ENCODE measurements at regions not wholly inside any gene's neighbourhood (a gene's known extent, or its start where the extent isn't known, plus 50 kb on each side); places are given as distances from the start of the nearest gene placed in this dataset.

DNA sequence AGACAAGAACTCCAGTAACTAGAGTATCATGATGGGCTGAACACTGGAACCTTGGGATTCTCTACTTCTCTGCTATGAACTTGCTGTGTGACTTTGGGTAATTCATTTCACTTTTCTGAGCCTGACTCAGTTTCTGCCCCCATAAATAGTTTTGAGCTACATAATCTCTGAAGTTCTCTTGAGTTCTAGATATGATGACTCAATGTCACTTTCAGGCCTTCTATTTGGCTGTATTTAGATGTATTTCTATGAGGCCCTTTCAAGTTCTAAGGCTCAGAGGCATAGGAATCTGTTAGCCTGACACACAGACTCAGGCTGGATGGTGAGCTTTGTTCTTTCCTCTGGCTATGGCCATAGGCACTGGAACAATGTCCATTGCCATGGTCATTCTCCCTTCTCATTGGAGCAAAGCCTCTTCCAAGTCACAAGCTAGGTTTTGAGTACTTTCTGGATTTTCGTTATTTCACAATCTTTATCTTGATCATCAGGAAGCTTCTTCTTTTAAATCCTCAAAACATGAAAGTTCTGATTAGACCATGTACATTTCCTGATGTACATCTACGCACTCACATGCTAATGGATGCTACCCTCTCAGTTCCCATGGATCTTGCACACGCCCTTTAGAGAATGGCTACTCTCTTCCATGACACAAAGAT lies 101.6 kb downstream of the TES start:
- no peaks in the 10 kb centered on the region for H3K36me3 ChIP-seq (ENCODE audit: control insufficient read depth in 2 of 2, insufficient read depth in 1 of 2, low read length in 2 of 2)
- ChIA-PET CTCF (interaction anchor here (0.6 kb wide), 1 partner anchor 173 kb away, joined by 3 read pairs; no protein-coding TSS in a partner anchor), POLR2A (no interaction called here)
- H3K4me3 ChIP-seq (ENCODE audit: low read depth, low read length): no peak overlapping the region
- no peak for TF ChIP-seq KLF8 (tag by site-specific recombination; IDR thresholded peaks at IDR 0.05)
- TF ChIP-seq, protein P1, sequence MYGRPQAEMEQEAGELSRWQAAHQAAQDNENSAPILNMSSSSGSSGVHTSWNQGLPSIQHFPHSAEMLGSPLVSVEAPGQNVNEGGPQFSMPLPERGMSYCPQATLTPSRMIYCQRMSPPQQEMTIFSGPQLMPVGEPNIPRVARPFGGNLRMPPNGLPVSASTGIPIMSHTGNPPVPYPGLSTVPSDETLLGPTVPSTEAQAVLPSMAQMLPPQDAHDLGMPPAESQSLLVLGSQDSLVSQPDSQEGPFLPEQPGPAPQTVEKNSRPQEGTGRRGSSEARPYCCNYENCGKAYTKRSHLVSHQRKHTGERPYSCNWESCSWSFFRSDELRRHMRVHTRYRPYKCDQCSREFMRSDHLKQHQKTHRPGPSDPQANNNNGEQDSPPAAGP (tag by site-specific recombination; IDR thresholded peaks at IDR 0.05): no peak
- TF ChIP-seq ZNF571 (tag by site-specific recombination; IDR thresholded peaks at IDR 0.05): no peak
- TF ChIP-seq, protein P2, sequence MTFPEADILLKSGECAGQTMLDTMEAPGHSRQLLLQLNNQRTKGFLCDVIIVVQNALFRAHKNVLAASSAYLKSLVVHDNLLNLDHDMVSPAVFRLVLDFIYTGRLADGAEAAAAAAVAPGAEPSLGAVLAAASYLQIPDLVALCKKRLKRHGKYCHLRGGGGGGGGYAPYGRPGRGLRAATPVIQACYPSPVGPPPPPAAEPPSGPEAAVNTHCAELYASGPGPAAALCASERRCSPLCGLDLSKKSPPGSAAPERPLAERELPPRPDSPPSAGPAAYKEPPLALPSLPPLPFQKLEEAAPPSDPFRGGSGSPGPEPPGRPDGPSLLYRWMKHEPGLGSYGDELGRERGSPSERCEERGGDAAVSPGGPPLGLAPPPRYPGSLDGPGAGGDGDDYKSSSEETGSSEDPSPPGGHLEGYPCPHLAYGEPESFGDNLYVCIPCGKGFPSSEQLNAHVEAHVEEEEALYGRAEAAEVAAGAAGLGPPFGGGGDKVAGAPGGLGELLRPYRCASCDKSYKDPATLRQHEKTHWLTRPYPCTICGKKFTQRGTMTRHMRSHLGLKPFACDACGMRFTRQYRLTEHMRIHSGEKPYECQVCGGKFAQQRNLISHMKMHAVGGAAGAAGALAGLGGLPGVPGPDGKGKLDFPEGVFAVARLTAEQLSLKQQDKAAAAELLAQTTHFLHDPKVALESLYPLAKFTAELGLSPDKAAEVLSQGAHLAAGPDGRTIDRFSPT (tag by site-specific recombination; IDR thresholded peaks at IDR 0.05): no peak
- no peak for TF ChIP-seq ZNF521 (tag by site-specific recombination; IDR thresholded peaks at IDR 0.05)
- no peak for TF ChIP-seq ZNF610 (tag by site-specific recombination; IDR thresholded peaks at IDR 0.05; ENCODE audit: borderline replicate concordance)
- no peak for TF ChIP-seq KLF1 (tag by site-specific recombination; IDR thresholded peaks at IDR 0.05)
- H3K4me1 ChIP-seq (ENCODE audit: control insufficient read depth, insufficient read depth, low read length): no peaks in the 10 kb centered on the region
- no peak overlapping the region for H3K27ac ChIP-seq (ENCODE audit: extremely low read depth, low read depth, low read length)
- no peaks in the 10 kb centered on the region for H3K9me3 ChIP-seq (ENCODE audit: control insufficient read depth, insufficient read depth, low read depth, low read length)

DNA sequence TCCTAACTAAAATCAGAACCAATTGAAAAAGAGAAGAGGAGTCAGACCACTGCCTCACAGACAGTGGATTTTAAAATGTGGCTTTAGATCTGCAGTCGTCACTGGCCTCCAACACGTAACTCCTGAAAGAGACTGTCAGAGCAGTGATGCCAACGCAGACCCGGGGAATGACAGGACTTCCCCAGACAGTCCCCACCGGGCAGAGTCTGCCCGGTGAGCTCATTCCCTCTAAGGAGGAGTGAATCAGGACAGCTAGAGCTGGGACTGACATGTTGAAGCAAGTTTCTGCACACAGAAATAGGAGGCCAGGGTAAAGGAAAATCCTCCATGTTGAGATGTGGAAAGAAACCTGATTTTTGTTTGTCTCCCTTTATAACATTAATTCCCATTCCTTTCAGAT lies 105.0 kb downstream of the TES start:
- CTCF ChIA-PET: interaction anchor here (0.7 to 1.0 kb wide), 2 partner anchors 9 to 12 kb away, joined by 3 to 4 read pairs; no protein-coding TSS in a partner anchor
- Histone ChIP-seq H3K4me3 (ENCODE audit: low read depth, low read length) (no peak overlapping the region), H3K9me3 (ENCODE audit: control insufficient read depth, insufficient read depth, low read depth, low read length) (no peaks in the 10 kb centered on the region), H3K27ac (ENCODE audit: extremely low read depth, low read depth, low read length) (no peak overlapping the region), H3K4me1 (ENCODE audit: control insufficient read depth, insufficient read depth, low read length) (no peaks in the 10 kb centered on the region), H3K36me3 (ENCODE audit: control insufficient read depth in 2 of 2, insufficient read depth in 1 of 2, low read length in 2 of 2) (no peaks in the 10 kb centered on the region)
- POLR2A ChIA-PET: no interaction called here
- TF ChIP-seq, protein P3, sequence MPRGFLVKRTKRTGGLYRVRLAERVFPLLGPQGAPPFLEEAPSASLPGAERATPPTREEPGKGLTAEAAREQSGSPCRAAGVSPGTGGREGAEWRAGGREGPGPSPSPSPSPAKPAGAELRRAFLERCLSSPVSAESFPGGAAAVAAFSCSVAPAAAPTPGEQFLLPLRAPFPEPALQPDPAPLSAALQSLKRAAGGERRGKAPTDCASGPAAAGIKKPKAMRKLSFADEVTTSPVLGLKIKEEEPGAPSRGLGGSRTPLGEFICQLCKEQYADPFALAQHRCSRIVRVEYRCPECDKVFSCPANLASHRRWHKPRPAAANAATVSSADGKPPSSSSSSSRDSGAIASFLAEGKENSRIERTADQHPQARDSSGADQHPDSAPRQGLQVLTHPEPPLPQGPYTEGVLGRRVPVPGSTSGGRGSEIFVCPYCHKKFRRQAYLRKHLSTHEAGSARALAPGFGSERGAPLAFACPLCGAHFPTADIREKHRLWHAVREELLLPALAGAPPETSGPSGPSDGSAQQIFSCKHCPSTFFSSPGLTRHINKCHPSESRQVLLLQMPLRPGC (tag by site-specific recombination; IDR thresholded peaks at IDR 0.05): no peak
- TF ChIP-seq ZFP37 (tag by site-specific recombination; IDR thresholded peaks at IDR 0.05) (no peak), SETDB1 (IDR thresholded peaks at IDR 0.05; ENCODE audit: insufficient read length, low read length) (no peak), ZNF19 (tag by site-specific recombination; IDR thresholded peaks at IDR 0.05; ENCODE audit: low read depth) (no peak), ZNF335 (tag by site-specific recombination; conservative IDR thresholded peaks at IDR 0.05) (no peak), ZNF501 (tag by site-specific recombination; IDR thresholded peaks at IDR 0.05) (no peak), ZNF777 (tag by site-specific recombination; IDR thresholded peaks at IDR 0.05; ENCODE audit: borderline replicate concordance) (no peak), ZNF629 (tag by site-specific recombination; IDR thresholded peaks at IDR 0.05) (no peak), ZNF785 (tag by site-specific recombination; IDR thresholded peaks at IDR 0.05) (no peak)
- TF ChIP-seq, protein P4, sequence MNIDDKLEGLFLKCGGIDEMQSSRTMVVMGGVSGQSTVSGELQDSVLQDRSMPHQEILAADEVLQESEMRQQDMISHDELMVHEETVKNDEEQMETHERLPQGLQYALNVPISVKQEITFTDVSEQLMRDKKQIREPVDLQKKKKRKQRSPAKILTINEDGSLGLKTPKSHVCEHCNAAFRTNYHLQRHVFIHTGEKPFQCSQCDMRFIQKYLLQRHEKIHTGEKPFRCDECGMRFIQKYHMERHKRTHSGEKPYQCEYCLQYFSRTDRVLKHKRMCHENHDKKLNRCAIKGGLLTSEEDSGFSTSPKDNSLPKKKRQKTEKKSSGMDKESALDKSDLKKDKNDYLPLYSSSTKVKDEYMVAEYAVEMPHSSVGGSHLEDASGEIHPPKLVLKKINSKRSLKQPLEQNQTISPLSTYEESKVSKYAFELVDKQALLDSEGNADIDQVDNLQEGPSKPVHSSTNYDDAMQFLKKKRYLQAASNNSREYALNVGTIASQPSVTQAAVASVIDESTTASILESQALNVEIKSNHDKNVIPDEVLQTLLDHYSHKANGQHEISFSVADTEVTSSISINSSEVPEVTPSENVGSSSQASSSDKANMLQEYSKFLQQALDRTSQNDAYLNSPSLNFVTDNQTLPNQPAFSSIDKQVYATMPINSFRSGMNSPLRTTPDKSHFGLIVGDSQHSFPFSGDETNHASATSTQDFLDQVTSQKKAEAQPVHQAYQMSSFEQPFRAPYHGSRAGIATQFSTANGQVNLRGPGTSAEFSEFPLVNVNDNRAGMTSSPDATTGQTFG (tag by site-specific recombination; IDR thresholded peaks at IDR 0.05; ENCODE audit: borderline replicate concordance): no peak
- TF ChIP-seq, protein P5, sequence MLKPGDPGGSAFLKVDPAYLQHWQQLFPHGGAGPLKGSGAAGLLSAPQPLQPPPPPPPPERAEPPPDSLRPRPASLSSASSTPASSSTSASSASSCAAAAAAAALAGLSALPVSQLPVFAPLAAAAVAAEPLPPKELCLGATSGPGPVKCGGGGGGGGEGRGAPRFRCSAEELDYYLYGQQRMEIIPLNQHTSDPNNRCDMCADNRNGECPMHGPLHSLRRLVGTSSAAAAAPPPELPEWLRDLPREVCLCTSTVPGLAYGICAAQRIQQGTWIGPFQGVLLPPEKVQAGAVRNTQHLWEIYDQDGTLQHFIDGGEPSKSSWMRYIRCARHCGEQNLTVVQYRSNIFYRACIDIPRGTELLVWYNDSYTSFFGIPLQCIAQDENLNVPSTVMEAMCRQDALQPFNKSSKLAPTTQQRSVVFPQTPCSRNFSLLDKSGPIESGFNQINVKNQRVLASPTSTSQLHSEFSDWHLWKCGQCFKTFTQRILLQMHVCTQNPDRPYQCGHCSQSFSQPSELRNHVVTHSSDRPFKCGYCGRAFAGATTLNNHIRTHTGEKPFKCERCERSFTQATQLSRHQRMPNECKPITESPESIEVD (tag by site-specific recombination; IDR thresholded peaks at IDR 0.05): no peak
- TF ChIP-seq, protein P6, sequence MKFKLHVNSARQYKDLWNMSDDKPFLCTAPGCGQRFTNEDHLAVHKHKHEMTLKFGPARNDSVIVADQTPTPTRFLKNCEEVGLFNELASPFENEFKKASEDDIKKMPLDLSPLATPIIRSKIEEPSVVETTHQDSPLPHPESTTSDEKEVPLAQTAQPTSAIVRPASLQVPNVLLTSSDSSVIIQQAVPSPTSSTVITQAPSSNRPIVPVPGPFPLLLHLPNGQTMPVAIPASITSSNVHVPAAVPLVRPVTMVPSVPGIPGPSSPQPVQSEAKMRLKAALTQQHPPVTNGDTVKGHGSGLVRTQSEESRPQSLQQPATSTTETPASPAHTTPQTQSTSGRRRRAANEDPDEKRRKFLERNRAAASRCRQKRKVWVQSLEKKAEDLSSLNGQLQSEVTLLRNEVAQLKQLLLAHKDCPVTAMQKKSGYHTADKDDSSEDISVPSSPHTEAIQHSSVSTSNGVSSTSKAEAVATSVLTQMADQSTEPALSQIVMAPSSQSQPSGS (tag by site-specific recombination; IDR thresholded peaks at IDR 0.05; ENCODE audit: low read depth): no peak
- TF ChIP-seq, protein P7, sequence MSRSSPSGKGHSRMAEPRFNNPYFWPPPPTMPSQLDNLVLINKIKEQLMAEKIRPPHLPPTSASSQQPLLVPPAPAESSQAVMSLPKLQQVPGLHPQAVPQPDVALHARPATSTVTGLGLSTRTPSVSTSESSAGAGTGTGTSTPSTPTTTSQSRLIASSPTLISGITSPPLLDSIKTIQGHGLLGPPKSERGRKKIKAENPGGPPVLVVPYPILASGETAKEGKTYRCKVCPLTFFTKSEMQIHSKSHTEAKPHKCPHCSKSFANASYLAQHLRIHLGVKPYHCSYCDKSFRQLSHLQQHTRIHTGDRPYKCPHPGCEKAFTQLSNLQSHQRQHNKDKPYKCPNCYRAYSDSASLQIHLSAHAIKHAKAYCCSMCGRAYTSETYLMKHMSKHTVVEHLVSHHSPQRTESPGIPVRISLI (tag by site-specific recombination; IDR thresholded peaks at IDR 0.05): no peak
